Neural progenitor cell (in vitro differentiated cells): ENCODE measurements at regions not wholly inside any gene's neighbourhood (a gene's known extent, or its start where the extent isn't known, plus 50 kb on each side); places are given as distances from the start of the nearest gene placed in this dataset.

Source experiments
- EZH2 ChIP-seq: fragments of 200-600 bp; sonication (generic); IDR thresholded peaks from 2 replicates; pipeline ENCODE4 v1.6.1; 2017; ENCODE audit warnings: antibody characterized with exemption, mild to moderate bottlenecking, moderate library complexity
- EZH2phosphoT487 ChIP-seq: fragments of 200-600 bp; sonication (generic); IDR thresholded peaks from 2 replicates; pipeline ENCODE4 v1.6.1; 2017; ENCODE audit warnings: antibody characterized with exemption
- TF ChIP-seq, protein P1 (sequence below): fragments of 200-600 bp; sonication (generic); IDR thresholded peaks from 2 replicates; pipeline ENCODE4 v1.5.1; 2017; ENCODE audit warnings: antibody characterized with exemption, mild to moderate bottlenecking

DNA sequence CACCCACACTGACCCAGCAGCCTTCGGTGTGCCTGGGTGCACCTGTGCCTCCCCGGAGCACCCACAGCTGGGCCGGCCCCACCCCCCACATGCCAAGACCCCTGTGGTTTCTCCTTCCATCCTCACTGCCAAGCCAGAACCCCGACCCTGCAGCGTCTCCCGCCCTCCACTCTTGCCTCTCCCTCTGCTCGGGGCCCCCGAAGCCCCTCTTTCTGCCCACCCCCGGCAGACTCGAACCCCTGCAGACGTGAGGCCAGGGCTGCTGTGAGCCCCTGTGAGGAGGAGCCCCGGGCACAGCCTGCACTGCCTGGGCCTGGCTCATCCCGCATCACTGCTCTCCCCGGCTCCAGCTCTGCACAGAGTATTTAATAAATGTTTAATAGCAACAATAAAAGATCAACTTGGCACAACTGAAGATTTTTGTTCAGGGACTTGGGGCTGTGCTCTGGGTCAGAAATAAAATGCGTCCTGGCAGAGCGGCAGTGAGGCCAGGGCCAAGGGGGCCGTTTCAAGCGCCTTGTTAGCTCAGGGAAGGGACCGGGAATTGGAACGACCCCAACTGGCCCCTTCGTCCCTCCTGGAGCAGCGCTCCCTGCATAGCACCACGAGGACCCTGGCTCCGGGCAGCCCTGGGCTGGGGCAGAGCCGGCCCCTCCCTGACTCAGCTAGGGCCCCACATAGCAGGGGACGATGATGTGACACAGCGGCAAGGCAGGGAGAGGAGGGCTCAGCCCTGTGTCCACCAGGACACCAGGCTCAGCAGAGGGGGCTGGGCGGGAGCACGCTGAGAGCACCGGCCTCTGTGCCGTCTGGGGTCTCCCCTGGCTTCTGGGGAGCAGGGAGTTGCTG, 520.8 kb downstream of the BRD1 start:
- TF ChIP-seq, protein P1, sequence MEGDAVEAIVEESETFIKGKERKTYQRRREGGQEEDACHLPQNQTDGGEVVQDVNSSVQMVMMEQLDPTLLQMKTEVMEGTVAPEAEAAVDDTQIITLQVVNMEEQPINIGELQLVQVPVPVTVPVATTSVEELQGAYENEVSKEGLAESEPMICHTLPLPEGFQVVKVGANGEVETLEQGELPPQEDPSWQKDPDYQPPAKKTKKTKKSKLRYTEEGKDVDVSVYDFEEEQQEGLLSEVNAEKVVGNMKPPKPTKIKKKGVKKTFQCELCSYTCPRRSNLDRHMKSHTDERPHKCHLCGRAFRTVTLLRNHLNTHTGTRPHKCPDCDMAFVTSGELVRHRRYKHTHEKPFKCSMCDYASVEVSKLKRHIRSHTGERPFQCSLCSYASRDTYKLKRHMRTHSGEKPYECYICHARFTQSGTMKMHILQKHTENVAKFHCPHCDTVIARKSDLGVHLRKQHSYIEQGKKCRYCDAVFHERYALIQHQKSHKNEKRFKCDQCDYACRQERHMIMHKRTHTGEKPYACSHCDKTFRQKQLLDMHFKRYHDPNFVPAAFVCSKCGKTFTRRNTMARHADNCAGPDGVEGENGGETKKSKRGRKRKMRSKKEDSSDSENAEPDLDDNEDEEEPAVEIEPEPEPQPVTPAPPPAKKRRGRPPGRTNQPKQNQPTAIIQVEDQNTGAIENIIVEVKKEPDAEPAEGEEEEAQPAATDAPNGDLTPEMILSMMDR: no peak
- no peak for TF ChIP-seq EZH2
- TF ChIP-seq EZH2phosphoT487: no peak
